ENCODE measurements at regions not wholly inside any gene's neighbourhood (a gene's known extent, or its start where the extent isn't known, plus 50 kb on each side); places are given as distances from the start of the nearest gene placed in this dataset.
"Not testable (repeated sequence)": the region's sequence is repeated elsewhere in the genome, so short reads cannot be mapped to it uniquely, and the experiment has no call there.

DNA sequence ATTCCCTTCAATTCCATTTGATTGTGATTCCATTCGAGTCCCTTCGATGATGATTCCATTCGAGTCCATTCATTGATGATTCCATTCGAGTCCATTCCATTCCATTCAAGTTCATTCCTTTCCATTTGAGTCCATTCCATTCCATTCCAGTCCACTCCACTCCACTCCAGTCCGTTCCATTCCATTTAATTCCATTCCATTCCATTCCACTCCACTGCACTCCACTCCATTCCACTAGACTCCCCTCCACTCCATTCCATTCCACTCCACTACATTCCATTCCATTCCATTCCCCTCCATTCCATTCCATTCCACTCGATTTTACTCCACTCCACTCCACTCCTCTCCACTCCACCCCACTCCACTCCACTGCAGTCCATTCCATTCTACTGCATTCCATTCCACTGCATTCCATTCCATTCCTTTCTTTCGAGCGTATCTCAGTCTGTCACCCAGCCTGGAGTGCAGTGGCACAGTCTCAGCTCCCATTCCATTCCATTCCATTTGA lies 115.7 kb downstream of the ZNF92 start:
- H3K9me3 Mint-ChIP-seq = peaks cover 34% of the 10 kb centered on the region
- no peak for DNase-seq (ENCODE audit: low spot score)
- intact Hi-C loops (cut with micrococcal nuclease) = no loop called here
- no peak overlapping the region for H3K27ac Mint-ChIP-seq
- H3K4me1 Mint-ChIP-seq (ENCODE audit: low read depth) = no peaks in the 10 kb centered on the region
- peaks cover 2% of the 10 kb centered on the region for H3K27me3 Mint-ChIP-seq (ENCODE audit: low read depth)
- peaks cover 4% of the 10 kb centered on the region for H3K36me3 Mint-ChIP-seq (ENCODE audit: low read depth)
- no peak overlapping the region for H3K4me3 Mint-ChIP-seq (ENCODE audit: low read depth)

DNA sequence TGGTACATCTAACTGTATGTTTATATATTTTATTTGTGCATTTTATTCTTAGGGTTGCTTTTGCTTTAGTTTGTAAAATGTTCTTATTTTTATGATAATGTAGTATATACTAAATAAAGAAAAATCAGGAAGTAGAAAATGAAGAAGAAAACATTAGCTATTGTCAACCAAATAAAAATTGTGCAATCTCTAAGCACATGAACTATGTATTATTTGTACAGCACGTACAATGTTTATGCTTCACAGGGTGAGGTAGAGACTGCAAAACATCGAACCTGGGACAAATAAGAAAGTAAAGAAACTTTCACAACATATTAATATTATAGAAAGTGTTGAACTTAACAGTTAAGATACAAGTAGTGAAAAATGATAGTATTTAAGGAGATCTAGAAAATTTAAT lies 123.0 kb downstream of the ZNF92 start:
- H3K4me3 Mint-ChIP-seq (ENCODE audit: low read depth); H3K27me3 Mint-ChIP-seq (ENCODE audit: low read depth); intact Hi-C loops (cut with micrococcal nuclease); H3K9me3 Mint-ChIP-seq; DNase-seq (ENCODE audit: low spot score); H3K4me1 Mint-ChIP-seq (ENCODE audit: low read depth); H3K27ac Mint-ChIP-seq; H3K36me3 Mint-ChIP-seq (ENCODE audit: low read depth): not testable (repeated sequence)

GRCh38 chr7:65503434-65504152 lies 129.9 kb downstream of the ZNF92 start:
- Mint-ChIP-seq H3K36me3 (ENCODE audit: low read depth) (no peaks in the 10 kb centered on the region), H3K9me3 (no peaks in the 10 kb centered on the region), H3K27me3 (ENCODE audit: low read depth) (no peaks in the 10 kb centered on the region), H3K27ac (no peak overlapping the region), H3K4me3 (ENCODE audit: low read depth) (no peak overlapping the region), H3K4me1 (ENCODE audit: low read depth) (no peaks in the 10 kb centered on the region)
- intact Hi-C loops (cut with micrococcal nuclease) = no loop called here
- no peak for DNase-seq (ENCODE audit: low spot score)

GRCh38 chr7:65504504-65505319 lies 131.1 kb downstream of the ZNF92 start:
- H3K27me3 Mint-ChIP-seq (ENCODE audit: low read depth); H3K4me3 Mint-ChIP-seq (ENCODE audit: low read depth); DNase-seq (ENCODE audit: low spot score); intact Hi-C loops (cut with micrococcal nuclease); H3K9me3 Mint-ChIP-seq; H3K27ac Mint-ChIP-seq; H3K4me1 Mint-ChIP-seq (ENCODE audit: low read depth); H3K36me3 Mint-ChIP-seq (ENCODE audit: low read depth): not testable (repeated sequence)

GRCh38 chr7:65505320-65505633 lies 131.6 kb downstream of the ZNF92 start:
- H3K9me3 Mint-ChIP-seq; DNase-seq (ENCODE audit: low spot score); H3K27me3 Mint-ChIP-seq (ENCODE audit: low read depth); intact Hi-C loops (cut with micrococcal nuclease); H3K36me3 Mint-ChIP-seq (ENCODE audit: low read depth); H3K27ac Mint-ChIP-seq; H3K4me3 Mint-ChIP-seq (ENCODE audit: low read depth); H3K4me1 Mint-ChIP-seq (ENCODE audit: low read depth): not testable (repeated sequence)

DNA sequence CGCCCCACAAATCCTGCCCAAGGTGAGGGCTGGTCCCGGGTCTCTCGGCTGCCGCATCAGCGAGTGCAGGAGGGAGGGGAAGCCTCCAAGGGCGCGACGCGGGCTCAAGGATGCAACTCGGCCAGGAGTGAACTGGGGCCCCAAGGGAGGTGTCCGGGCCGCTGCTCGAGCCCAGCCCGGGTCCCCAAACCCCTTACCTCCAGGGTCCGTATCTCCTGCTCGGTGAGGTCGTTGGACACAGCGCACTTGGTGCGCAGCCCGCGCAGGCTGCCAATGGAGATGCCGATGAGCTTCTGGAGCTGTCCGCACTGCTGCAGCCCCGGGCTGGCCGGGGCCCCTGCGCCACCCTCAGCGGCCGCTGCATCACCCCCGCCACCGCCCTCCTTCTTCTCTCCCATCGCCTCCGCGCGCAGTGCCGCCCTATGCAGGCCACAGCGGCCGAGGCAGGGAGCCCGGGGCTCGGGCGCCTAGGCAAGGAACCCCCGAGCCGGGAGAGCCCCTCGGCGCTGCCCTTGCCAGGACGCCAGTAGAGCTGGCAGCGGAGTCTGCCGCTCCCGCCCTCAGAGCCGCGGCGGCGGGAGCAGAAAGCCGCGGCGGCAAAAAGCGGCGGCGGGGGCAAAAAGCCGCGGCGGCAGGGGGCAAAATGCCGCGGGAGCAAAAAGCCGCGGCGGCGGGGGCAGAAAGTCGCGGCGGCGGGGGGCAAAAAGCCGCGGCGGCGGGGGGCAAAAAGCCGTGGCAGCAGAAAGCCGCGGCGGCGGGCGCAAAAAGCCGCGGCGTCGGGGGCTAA lies 135.1 kb downstream of the ZNF92 start:
- H3K27me3 Mint-ChIP-seq (ENCODE audit: low read depth) = peaks cover 21% of the 10 kb centered on the region
- H3K4me1 Mint-ChIP-seq (ENCODE audit: low read depth); H3K27ac Mint-ChIP-seq; DNase-seq (ENCODE audit: low spot score); intact Hi-C loops (cut with micrococcal nuclease); H3K9me3 Mint-ChIP-seq; H3K36me3 Mint-ChIP-seq (ENCODE audit: low read depth): not testable (repeated sequence)
- peak overlapping the region; percentile 8 for H3K4me3 Mint-ChIP-seq (ENCODE audit: low read depth)

DNA sequence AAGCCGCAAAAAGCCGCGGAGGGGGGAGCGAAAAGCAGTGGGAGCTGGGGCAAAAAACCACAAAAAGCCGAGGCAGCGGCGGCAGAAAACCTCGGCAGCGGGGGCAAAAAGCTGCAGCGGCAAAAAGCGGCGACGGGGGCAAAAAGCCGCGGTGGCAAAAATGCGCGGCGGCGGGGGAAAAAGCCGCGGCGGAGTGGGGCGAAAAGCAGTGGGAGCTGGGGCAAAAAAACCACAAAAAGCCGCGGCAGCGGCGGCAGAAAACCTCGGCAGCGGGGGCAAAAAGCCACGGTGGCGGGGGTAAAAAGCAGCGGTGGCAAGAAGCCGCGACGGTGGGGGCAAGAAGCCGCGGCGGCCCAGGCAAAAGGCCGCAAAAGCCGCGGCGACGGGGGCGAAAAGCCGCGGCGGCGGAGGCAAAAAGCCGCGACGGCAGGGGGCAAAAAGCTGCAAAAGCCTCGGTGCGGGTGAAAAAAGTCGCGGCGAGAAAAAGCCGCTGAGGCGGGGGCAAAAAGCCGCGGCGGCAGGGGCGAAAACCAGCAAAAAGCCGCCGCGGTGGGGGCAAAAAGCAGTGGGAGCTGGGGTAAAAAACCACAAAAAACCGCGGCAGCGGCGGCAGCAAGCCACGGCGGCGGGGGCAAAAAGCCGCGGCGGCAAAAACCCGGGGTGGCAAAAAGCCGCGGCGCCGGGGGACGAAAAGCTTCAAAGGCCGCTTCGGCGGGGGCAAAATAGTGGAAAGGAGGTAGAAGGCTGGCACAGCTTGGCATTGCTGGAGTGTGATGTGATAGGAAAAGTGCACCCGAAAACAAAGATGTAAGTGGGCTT lies 135.9 kb downstream of the ZNF92 start:
- no peaks in the 10 kb centered on the region for H3K9me3 Mint-ChIP-seq
- intact Hi-C loops (cut with micrococcal nuclease) = no loop called here
- H3K36me3 Mint-ChIP-seq (ENCODE audit: low read depth) = no peaks in the 10 kb centered on the region
- peaks cover 2% of the 10 kb centered on the region for H3K4me1 Mint-ChIP-seq (ENCODE audit: low read depth)
- peak overlapping the region; percentile 56 for H3K4me3 Mint-ChIP-seq (ENCODE audit: low read depth)
- H3K27ac Mint-ChIP-seq = no peak overlapping the region
- DNase-seq (ENCODE audit: low spot score) = no peak
- H3K27me3 Mint-ChIP-seq (ENCODE audit: low read depth) = peaks cover 26% of the 10 kb centered on the region

DNA sequence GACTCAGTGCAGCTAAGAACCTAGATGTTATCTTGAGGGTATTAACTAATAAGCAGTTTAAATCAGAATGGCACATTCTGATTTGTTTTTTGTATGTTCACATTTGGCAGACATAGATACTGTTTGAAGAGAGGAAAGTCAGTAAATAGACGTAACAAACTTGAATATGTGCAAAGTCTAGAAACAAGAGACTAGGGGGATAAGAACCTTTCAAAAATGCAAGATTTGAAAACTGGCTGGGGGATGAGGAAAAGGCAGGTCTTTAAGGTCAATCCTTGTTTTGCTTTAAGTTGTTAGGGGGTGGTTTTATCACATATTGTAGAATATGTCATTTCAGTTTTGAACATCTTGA lies 136.5 kb downstream of the ZNF92 start:
- H3K27ac Mint-ChIP-seq; H3K4me1 Mint-ChIP-seq (ENCODE audit: low read depth); intact Hi-C loops (cut with micrococcal nuclease); H3K9me3 Mint-ChIP-seq; DNase-seq (ENCODE audit: low spot score); H3K36me3 Mint-ChIP-seq (ENCODE audit: low read depth): not testable (repeated sequence)
- Mint-ChIP-seq H3K27me3 (ENCODE audit: low read depth) (peaks cover 28% of the 10 kb centered on the region), H3K4me3 (ENCODE audit: low read depth) (peak overlapping the region; percentile 56)

DNA sequence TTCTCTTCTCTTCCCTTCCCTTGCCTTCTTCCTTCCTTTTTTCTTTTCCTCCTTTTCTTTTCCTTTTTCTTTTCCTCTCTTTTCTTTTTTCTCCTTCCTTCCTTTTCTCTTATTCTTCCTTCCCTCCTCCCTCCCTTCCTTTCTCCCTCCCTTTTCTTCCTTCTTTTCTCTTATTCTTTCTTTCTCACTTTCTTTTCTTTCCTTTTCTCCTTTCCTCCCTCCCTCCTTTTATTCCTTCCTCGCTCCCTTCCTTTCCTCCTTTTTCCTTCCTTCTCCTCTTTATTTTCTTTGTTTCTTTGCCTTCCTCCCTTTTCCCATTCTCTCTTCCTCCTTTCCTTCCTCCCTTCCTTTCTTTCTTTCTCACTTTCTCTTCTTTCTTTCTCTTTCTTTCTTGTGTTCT lies 146.1 kb downstream of the ZNF92 start:
- H3K27me3 Mint-ChIP-seq (ENCODE audit: low read depth); DNase-seq (ENCODE audit: low spot score); H3K4me1 Mint-ChIP-seq (ENCODE audit: low read depth); intact Hi-C loops (cut with micrococcal nuclease); H3K9me3 Mint-ChIP-seq; H3K36me3 Mint-ChIP-seq (ENCODE audit: low read depth); H3K4me3 Mint-ChIP-seq (ENCODE audit: low read depth); H3K27ac Mint-ChIP-seq: not testable (repeated sequence)

- H3K9me3 Mint-ChIP-seq; intact Hi-C loops (cut with micrococcal nuclease); H3K4me1 Mint-ChIP-seq (ENCODE audit: low read depth); H3K27me3 Mint-ChIP-seq (ENCODE audit: low read depth); DNase-seq (ENCODE audit: low spot score); H3K36me3 Mint-ChIP-seq (ENCODE audit: low read depth); H3K4me3 Mint-ChIP-seq (ENCODE audit: low read depth); H3K27ac Mint-ChIP-seq: not testable (repeated sequence)
Measured at GRCh38 chr7:65545465-65546161, 172.0 kb downstream of the ZNF92 start.

GRCh38 chr7:65549589-65550443 lies 176.2 kb downstream of the ZNF92 start:
- H3K4me1 Mint-ChIP-seq (ENCODE audit: low read depth); DNase-seq (ENCODE audit: low spot score); H3K9me3 Mint-ChIP-seq; intact Hi-C loops (cut with micrococcal nuclease); H3K4me3 Mint-ChIP-seq (ENCODE audit: low read depth); H3K36me3 Mint-ChIP-seq (ENCODE audit: low read depth); H3K27ac Mint-ChIP-seq; H3K27me3 Mint-ChIP-seq (ENCODE audit: low read depth): not testable (repeated sequence)
